ENCODE measurements at regions not wholly inside any gene's neighbourhood (a gene's known extent, or its start where the extent isn't known, plus 50 kb on each side); places are given as distances from the start of the nearest gene placed in this dataset.

DNA sequence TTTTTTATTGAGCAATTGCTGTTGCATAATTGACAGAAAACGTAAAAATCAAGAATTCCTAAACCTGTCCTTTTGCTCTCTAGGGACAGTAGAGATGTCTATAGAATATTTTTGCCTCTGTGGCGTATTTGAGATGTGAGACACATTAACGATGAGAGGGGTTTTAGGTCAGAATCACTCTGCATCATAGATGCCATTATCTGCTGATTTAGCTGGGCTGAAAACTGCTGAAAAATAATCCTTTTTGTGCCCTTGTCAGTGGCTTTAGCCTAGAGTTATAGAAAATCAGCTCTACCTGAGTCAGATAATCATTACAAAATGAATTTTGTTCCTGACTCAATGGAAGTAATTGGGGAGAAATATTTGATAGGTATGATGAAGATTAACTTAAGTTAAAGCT is 767.8 kb upstream of the TENM3 start:
- H3K4me1 Mint-ChIP-seq (ENCODE audit: unreplicated experiment): peaks cover 5% of the 10 kb centered on the region
- H3K9me3 Mint-ChIP-seq (ENCODE audit: unreplicated experiment): no peaks in the 10 kb centered on the region

DNA sequence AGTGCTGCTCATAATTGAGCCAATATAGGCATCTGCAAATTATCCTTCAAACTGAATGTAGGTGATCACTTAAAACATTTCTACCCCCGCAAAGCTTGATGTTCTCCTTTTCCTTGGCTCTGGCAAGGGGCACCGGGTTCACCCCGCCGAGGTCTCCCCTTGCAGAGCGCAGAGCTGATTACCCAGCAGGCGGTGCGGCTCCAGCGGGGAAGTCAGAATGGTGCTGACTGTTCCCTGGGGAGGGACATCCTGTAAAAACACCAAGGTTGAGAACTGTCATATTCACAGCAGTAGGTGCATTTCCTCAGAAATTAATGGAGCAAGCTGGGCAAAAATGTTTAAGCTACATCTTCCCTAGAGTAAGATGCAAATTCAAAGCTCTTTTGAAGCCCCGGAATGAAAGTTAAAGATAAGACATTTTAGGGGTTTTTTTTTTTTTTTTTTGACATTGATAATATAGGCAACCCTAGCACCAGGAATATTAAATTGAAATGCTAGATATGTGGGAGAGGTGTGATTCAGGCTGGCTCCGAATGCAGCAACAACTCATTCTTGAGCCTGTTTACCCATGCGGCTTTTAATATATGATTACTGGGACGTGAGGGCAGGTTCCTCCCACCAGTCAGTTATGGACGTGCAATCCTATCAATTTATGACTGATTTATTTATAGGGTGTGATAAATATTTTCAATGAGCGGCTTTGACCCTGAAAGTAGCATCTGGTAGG is 767.3 kb upstream of the TENM3 start:
- H3K4me1 Mint-ChIP-seq (ENCODE audit: unreplicated experiment): peaks cover 5% of the 10 kb centered on the region
- no peak for DNase-seq (ENCODE audit: extremely low spot score, unreplicated experiment)
- H3K36me3 Mint-ChIP-seq (ENCODE audit: unreplicated experiment): no peaks in the 10 kb centered on the region
- H3K27me3 Mint-ChIP-seq (ENCODE audit: unreplicated experiment): no peaks in the 10 kb centered on the region
- H3K9me3 Mint-ChIP-seq (ENCODE audit: unreplicated experiment): no peaks in the 10 kb centered on the region
- TF ChIP-seq, protein P1, sequence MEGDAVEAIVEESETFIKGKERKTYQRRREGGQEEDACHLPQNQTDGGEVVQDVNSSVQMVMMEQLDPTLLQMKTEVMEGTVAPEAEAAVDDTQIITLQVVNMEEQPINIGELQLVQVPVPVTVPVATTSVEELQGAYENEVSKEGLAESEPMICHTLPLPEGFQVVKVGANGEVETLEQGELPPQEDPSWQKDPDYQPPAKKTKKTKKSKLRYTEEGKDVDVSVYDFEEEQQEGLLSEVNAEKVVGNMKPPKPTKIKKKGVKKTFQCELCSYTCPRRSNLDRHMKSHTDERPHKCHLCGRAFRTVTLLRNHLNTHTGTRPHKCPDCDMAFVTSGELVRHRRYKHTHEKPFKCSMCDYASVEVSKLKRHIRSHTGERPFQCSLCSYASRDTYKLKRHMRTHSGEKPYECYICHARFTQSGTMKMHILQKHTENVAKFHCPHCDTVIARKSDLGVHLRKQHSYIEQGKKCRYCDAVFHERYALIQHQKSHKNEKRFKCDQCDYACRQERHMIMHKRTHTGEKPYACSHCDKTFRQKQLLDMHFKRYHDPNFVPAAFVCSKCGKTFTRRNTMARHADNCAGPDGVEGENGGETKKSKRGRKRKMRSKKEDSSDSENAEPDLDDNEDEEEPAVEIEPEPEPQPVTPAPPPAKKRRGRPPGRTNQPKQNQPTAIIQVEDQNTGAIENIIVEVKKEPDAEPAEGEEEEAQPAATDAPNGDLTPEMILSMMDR (IDR thresholded peaks at IDR 0.05): no peak
- H3K4me3 Mint-ChIP-seq (ENCODE audit: unreplicated experiment): no peak overlapping the region
- no peak overlapping the region for H3K27ac Mint-ChIP-seq (ENCODE audit: unreplicated experiment)

More for the DNA sequence above, 767.8 kb upstream of the TENM3 start:
- Mint-ChIP-seq H3K27ac (ENCODE audit: unreplicated experiment) (no peak overlapping the region), H3K27me3 (ENCODE audit: unreplicated experiment) (no peaks in the 10 kb centered on the region), H3K36me3 (ENCODE audit: unreplicated experiment) (no peaks in the 10 kb centered on the region), H3K4me3 (ENCODE audit: unreplicated experiment) (no peak overlapping the region)
- DNase-seq (ENCODE audit: extremely low spot score, unreplicated experiment): no peak
- TF ChIP-seq, protein P1 (IDR thresholded peaks at IDR 0.05): no peak

DNA sequence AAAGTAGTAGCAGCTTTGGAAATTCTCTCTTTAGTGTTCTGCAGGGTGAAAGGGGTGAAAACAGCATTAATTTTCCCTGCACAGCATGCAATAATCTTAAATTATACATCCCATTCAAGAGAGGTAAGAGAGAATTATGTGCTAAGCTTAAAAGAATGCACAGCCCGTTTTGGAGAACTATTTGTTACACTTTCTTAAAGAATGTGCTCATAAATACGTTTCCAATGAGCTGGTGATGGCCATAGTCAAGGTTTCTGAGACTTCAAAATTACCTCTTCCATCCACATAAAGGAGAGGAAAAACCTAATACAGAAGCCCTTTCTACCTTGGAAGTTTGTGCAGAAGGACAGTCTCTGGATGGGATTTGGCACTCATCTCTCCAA is 766.7 kb upstream of the TENM3 start:
- Mint-ChIP-seq H3K27ac (ENCODE audit: unreplicated experiment) (no peak overlapping the region), H3K4me1 (ENCODE audit: unreplicated experiment) (peaks cover 5% of the 10 kb centered on the region), H3K27me3 (ENCODE audit: unreplicated experiment) (no peaks in the 10 kb centered on the region), H3K36me3 (ENCODE audit: unreplicated experiment) (no peaks in the 10 kb centered on the region), H3K9me3 (ENCODE audit: unreplicated experiment) (no peaks in the 10 kb centered on the region), H3K4me3 (ENCODE audit: unreplicated experiment) (no peak overlapping the region)
- TF ChIP-seq, protein P1 (IDR thresholded peaks at IDR 0.05): no peak
- no peak for DNase-seq (ENCODE audit: extremely low spot score, unreplicated experiment)

DNA sequence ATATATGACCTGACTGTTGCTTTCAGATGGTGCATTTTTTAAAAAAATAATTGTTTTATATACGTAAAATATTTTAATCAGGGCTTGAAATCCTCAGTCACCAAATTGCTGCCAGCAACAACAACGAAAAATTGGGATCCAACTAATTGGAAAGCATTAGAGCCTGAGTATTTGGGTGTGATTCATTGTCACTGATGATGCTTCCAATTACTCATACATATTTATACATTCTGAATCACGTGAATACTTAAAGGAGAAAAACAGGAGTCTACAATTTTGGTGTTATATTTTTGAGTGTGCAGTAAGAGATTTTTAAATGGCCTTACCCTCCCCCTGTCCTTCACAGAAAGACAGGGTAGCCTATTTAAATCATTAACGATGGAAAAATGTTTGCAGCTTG is 765.6 kb upstream of the TENM3 start:
- H3K27me3 Mint-ChIP-seq (ENCODE audit: unreplicated experiment): no peaks in the 10 kb centered on the region
- no peak overlapping the region for H3K4me3 Mint-ChIP-seq (ENCODE audit: unreplicated experiment)
- no peak for DNase-seq (ENCODE audit: extremely low spot score, unreplicated experiment)
- TF ChIP-seq, protein P1 (IDR thresholded peaks at IDR 0.05): no peak
- H3K9me3 Mint-ChIP-seq (ENCODE audit: unreplicated experiment): no peaks in the 10 kb centered on the region
- H3K27ac Mint-ChIP-seq (ENCODE audit: unreplicated experiment): no peak overlapping the region
- H3K4me1 Mint-ChIP-seq (ENCODE audit: unreplicated experiment): peaks cover 5% of the 10 kb centered on the region
- H3K36me3 Mint-ChIP-seq (ENCODE audit: unreplicated experiment): no peaks in the 10 kb centered on the region

DNA sequence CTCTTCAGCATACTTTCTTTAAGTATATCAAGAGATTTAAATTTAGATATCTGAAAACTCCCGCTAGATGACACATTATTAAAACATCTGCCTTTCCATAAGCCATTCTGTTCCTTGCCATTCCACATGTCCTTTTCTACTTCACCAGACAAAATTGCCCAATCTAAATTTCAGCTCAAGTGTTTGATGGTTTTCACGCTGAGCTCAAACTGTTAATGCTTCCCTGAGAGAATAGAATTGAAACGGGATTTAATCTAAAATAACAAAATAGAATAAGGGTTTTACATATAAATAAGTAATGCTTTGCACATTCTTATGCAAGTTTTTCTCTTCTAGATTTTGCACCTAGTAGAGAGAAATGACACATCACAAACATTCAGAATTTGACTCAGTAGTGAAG is 764.5 kb upstream of the TENM3 start:
- H3K9me3 Mint-ChIP-seq (ENCODE audit: unreplicated experiment): no peaks in the 10 kb centered on the region
- no peak for DNase-seq (ENCODE audit: extremely low spot score, unreplicated experiment)
- no peak overlapping the region for H3K4me3 Mint-ChIP-seq (ENCODE audit: unreplicated experiment)
- H3K4me1 Mint-ChIP-seq (ENCODE audit: unreplicated experiment): peaks cover 5% of the 10 kb centered on the region
- H3K36me3 Mint-ChIP-seq (ENCODE audit: unreplicated experiment): no peaks in the 10 kb centered on the region
- no peak overlapping the region for H3K27ac Mint-ChIP-seq (ENCODE audit: unreplicated experiment)
- TF ChIP-seq, protein P1 (IDR thresholded peaks at IDR 0.05): no peak
- no peaks in the 10 kb centered on the region for H3K27me3 Mint-ChIP-seq (ENCODE audit: unreplicated experiment)

Data from osteocyte (in vitro differentiated cells).